ENCODE measurements at regions not wholly inside any gene's neighbourhood (a gene's known extent, or its start where the extent isn't known, plus 50 kb on each side); places are given as distances from the start of the nearest gene placed in this dataset.

DNA sequence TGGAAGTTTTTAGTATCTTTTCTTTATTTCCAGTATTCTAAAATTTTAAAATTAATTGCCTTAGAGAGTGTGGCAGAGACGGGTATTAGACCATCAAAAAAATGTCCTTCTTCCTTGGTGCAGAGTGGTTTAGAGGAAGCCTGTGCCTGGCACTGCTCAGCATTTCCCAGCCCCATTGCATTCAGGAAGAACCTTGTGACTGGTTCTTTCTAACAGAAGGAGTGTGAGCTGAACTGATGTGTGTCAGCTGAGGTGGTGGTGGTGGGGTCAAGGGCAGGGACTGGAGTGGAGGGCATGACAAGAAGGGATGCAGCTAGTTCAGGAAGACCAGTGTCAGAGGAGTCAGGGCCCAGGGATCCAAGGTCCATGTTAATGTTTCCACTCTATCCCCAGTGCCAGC, 58.7 kb upstream of the FDX1 start:
- no peak for TF ChIP-seq RARB (CRISPR knock-in tag; IDR thresholded peaks at IDR 0.05)
- TF ChIP-seq ZC3H10 (CRISPR knock-in tag; IDR thresholded peaks at IDR 0.05): no peak
- no peak for TF ChIP-seq TCF4 (CRISPR knock-in tag; IDR thresholded peaks at IDR 0.05; ENCODE audit: borderline replicate concordance)
- no peak for TF ChIP-seq ZFP30 (CRISPR knock-in tag; IDR thresholded peaks at IDR 0.05)
- TF ChIP-seq, protein P1, sequence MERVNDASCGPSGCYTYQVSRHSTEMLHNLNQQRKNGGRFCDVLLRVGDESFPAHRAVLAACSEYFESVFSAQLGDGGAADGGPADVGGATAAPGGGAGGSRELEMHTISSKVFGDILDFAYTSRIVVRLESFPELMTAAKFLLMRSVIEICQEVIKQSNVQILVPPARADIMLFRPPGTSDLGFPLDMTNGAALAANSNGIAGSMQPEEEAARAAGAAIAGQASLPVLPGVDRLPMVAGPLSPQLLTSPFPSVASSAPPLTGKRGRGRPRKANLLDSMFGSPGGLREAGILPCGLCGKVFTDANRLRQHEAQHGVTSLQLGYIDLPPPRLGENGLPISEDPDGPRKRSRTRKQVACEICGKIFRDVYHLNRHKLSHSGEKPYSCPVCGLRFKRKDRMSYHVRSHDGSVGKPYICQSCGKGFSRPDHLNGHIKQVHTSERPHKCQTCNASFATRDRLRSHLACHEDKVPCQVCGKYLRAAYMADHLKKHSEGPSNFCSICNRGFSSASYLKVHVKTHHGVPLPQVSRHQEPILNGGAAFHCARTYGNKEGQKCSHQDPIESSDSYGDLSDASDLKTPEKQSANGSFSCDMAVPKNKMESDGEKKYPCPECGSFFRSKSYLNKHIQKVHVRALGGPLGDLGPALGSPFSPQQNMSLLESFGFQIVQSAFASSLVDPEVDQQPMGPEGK (CRISPR knock-in tag; IDR thresholded peaks at IDR 0.05; ENCODE audit: borderline replicate concordance): no peak
- TF ChIP-seq ZFP3 (CRISPR knock-in tag; IDR thresholded peaks at IDR 0.05): no peak

Data from SK-N-SH treated with all-trans-retinoic acid at 6 μM for 48 hours (cell line).